BLaER1 (cell line): ENCODE measurements at regions not wholly inside any gene's neighbourhood (a gene's known extent, or its start where the extent isn't known, plus 50 kb on each side); places are given as distances from the start of the nearest gene placed in this dataset.

ENCODE experiments used
- H3K27ac ChIP-seq: shearing (Covaris generic); formaldehyde crosslinking; 2 replicates; pipeline ENCODE4 v1.8.1; 2022
- H3K27me3 ChIP-seq: shearing (Covaris generic); formaldehyde crosslinking; 2 replicates; pipeline ENCODE4 v1.8.1; 2022
- H3K36me3 ChIP-seq: shearing (Covaris generic); formaldehyde crosslinking; 2 replicates; pipeline ENCODE4 v1.8.1; 2022
- H3K4me1 ChIP-seq: shearing (Covaris generic); formaldehyde crosslinking; 2 replicates; pipeline ENCODE4 v1.8.1; 2022
- H3K4me2 ChIP-seq: shearing (Covaris generic); formaldehyde crosslinking; 2 replicates; pipeline ENCODE4 v1.8.1; 2022
- H3K4me3 ChIP-seq: shearing (Covaris generic); formaldehyde crosslinking; 2 replicates; pipeline ENCODE4 v1.8.1; 2022
- H3K9ac ChIP-seq: shearing (Covaris generic); formaldehyde crosslinking; 2 replicates; pipeline ENCODE4 v1.8.1; 2022
- H3K9me3 ChIP-seq: shearing (Covaris generic); formaldehyde crosslinking; 2 replicates; pipeline ENCODE4 v1.8.1; 2022
- H4K20me1 ChIP-seq: shearing (Covaris generic); formaldehyde crosslinking; 2 replicates; pipeline ENCODE4 v1.8.1; 2022
- Cebpa-rat ChIP-seq: shearing (Covaris generic); IDR thresholded peaks from 2 replicates; pipeline ENCODE4 v1.8.1; 2022

GRCh38 chr1:208569181-208569580 is 325.0 kb upstream of the PLXNA2 start:
- no peaks in the 10 kb centered on the region for H3K27me3 ChIP-seq
- H3K27ac ChIP-seq: no peak overlapping the region
- H3K9me3 ChIP-seq: peaks cover 4% of the 10 kb centered on the region; the same call in 1 of the 2 replicates
- no peaks in the 10 kb centered on the region for H3K36me3 ChIP-seq
- no peaks in the 10 kb centered on the region for H4K20me1 ChIP-seq
- H3K4me2 ChIP-seq: no peak overlapping the region
- no peak overlapping the region for H3K9ac ChIP-seq
- no peaks in the 10 kb centered on the region for H3K4me1 ChIP-seq
- no peak overlapping the region for H3K4me3 ChIP-seq
- TF ChIP-seq Cebpa-rat: no peak

- no peak for TF ChIP-seq Cebpa-rat
- Histone ChIP-seq H3K9ac (no peak overlapping the region), H3K4me2 (no peak overlapping the region)
Measured at GRCh38 chr1:208570362-208570761, 326.2 kb upstream of the PLXNA2 start.

GRCh38 chr1:208576425-208576824 is 332.2 kb upstream of the PLXNA2 start:
- Histone ChIP-seq H3K9me3 (no peaks in the 10 kb centered on the region), H3K4me3 (no peak overlapping the region), H3K9ac (no peak overlapping the region)

More at GRCh38 chr1:208570362-208570761, 326.2 kb upstream of the PLXNA2 start:
- Histone ChIP-seq H3K27ac (no peak overlapping the region), H3K4me3 (no peak overlapping the region), H4K20me1 (no peaks in the 10 kb centered on the region), H3K27me3 (no peaks in the 10 kb centered on the region), H3K4me1 (no peaks in the 10 kb centered on the region), H3K9me3 (peaks cover 4% of the 10 kb centered on the region; the same call in 1 of the 2 replicates), H3K36me3 (no peaks in the 10 kb centered on the region)

DNA sequence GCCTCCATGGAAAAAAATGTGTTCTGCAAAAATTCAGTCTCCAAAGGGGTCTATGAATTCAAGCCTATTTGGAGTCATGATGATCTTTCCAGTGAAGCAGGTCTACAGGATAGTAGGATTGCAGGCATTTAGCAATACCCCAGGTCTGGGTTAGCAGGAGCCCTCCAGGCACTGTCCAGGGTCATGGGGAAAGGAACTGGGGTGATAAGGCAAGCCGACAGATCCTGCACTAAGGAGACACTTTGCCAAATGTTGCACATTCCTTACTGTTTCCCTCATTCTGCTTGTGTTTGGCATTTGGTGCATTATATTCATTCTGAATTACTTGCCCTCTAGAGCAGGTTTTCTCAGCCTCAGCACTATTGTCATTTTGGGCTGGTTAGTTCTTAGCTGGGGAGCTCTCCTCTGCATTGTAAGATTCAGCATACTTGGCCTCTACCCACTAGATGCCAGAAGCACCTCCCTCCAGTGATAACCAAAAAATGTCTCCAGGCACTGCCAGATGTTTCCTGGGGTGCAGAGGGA is 333.3 kb upstream of the PLXNA2 start:
- Histone ChIP-seq H3K27ac (no peak overlapping the region), H3K4me1 (peaks cover 5% of the 10 kb centered on the region; the same call in 1 of the 2 replicates), H3K4me2 (0 out of 2 replicates have a peak overlapping the region, but pooled peaks have one; percentile 3), H3K9me3 (no peaks in the 10 kb centered on the region), H3K36me3 (no peaks in the 10 kb centered on the region), H4K20me1 (no peaks in the 10 kb centered on the region), H3K4me3 (no peak overlapping the region), H3K9ac (no peak overlapping the region), H3K27me3 (no peaks in the 10 kb centered on the region)
- TF ChIP-seq Cebpa-rat: no peak

More at GRCh38 chr1:208576425-208576824, 332.2 kb upstream of the PLXNA2 start:
- Histone ChIP-seq H3K4me2 (no peak overlapping the region), H4K20me1 (no peaks in the 10 kb centered on the region), H3K27ac (no peak overlapping the region), H3K36me3 (no peaks in the 10 kb centered on the region), H3K27me3 (no peaks in the 10 kb centered on the region), H3K4me1 (peaks cover 5% of the 10 kb centered on the region; the same call in 1 of the 2 replicates)
- no peak for TF ChIP-seq Cebpa-rat

DNA sequence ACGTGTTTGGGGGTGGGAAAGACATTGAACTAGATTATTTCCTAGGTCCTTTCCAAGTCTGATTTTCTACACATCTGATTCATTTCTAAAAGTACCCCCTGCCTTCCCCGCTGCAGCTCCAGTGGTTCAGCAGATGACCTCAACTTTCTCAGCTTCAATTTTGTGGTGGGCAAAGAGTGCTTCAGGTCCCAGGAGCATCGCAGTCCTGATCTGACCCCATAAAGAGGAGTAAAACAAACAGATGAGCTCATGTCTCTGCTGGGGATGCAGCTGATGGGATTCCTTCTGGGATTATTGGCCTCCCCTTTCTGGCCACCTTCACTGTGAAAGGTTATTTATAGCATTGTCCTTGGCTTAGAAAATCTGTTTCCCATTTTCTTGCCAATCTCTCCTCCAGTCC is 337.0 kb upstream of the PLXNA2 start:
- no peak overlapping the region for H3K4me3 ChIP-seq
- H3K4me2 ChIP-seq: no peak overlapping the region

GRCh38 chr1:208581667-208582066 is 337.5 kb upstream of the PLXNA2 start:
- H4K20me1 ChIP-seq: no peaks in the 10 kb centered on the region
- TF ChIP-seq Cebpa-rat: no peak
- no peaks in the 10 kb centered on the region for H3K36me3 ChIP-seq
- H3K9ac ChIP-seq: no peak overlapping the region
- H3K9me3 ChIP-seq: no peaks in the 10 kb centered on the region
- peaks cover 5% of the 10 kb centered on the region; the same call in 1 of the 2 replicates for H3K4me1 ChIP-seq
- H3K27me3 ChIP-seq: no peaks in the 10 kb centered on the region
- H3K27ac ChIP-seq: no peak overlapping the region
- no peak overlapping the region for H3K4me3 ChIP-seq
- no peak overlapping the region for H3K4me2 ChIP-seq

More for the DNA sequence above, 337.0 kb upstream of the PLXNA2 start:
- H3K4me1 ChIP-seq: peaks cover 5% of the 10 kb centered on the region; the same call in 1 of the 2 replicates
- no peaks in the 10 kb centered on the region for H3K9me3 ChIP-seq
- H3K27me3 ChIP-seq: no peaks in the 10 kb centered on the region
- no peak for TF ChIP-seq Cebpa-rat
- H3K27ac ChIP-seq: no peak overlapping the region
- no peak overlapping the region for H3K9ac ChIP-seq
- H3K36me3 ChIP-seq: no peaks in the 10 kb centered on the region
- H4K20me1 ChIP-seq: no peaks in the 10 kb centered on the region

DNA sequence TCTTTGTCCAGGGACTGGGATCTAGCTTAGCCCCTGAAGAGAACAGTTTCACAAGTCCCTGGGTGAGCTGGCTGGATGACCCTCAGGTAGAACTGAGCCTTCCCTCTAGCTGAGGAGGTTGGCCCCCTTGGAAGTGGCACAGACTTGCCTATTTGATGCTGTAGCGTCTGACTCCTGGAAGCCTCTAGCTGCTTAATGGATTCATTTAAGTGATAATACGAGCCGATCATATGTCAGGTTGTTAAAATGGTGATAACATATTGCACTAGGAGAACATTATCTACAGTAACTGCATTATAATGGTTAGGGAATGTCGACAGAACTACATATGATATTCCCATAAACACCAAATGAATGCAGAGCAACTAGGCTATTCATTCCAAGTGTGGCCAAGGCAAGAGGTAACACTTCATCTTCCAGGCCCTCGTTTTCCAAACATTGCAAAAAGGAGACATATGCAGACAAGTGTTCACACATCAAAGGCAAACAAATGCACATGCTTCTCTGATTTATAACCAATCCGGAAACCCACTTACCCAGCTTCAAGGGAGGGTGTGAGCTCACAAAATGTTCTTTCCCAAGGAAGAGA is 340.1 kb upstream of the PLXNA2 start:
- H3K27ac ChIP-seq: no peak overlapping the region
- H3K27me3 ChIP-seq: no peaks in the 10 kb centered on the region
- H3K36me3 ChIP-seq: no peaks in the 10 kb centered on the region
- TF ChIP-seq Cebpa-rat: no peak
- H3K4me1 ChIP-seq: 0 out of 2 replicates have a peak, but pooled peaks cover 6% of the 10 kb centered on the region
- no peak overlapping the region for H3K9ac ChIP-seq
- H3K4me3 ChIP-seq: no peak overlapping the region
- H4K20me1 ChIP-seq: no peaks in the 10 kb centered on the region
- no peak overlapping the region for H3K4me2 ChIP-seq
- no peaks in the 10 kb centered on the region for H3K9me3 ChIP-seq

DNA sequence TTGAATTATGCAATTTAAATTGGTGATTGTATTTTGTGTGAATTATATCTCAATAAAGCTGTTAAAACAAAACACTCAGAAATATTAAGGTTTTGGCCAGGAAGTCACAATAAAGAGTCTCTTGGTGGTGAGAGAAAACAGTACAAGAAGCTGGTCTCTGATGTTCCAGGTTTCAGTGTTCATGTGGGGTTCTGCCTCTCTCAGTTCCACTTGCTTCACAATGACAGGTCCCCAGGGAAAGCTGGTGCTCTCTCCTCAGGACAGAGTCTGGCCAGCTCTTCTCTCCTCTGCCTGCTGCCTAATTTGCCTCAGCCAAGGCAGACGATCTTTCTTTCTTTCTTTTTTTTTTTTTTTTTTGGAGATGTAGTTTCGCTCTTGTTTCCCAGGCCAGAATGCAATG is 342.9 kb upstream of the PLXNA2 start:
- H3K27me3 ChIP-seq: no peaks in the 10 kb centered on the region
- no peak overlapping the region for H3K9ac ChIP-seq
- H3K27ac ChIP-seq: no peak overlapping the region
- no peaks in the 10 kb centered on the region for H4K20me1 ChIP-seq
- H3K4me1 ChIP-seq: 0 out of 2 replicates have a peak, but pooled peaks cover 6% of the 10 kb centered on the region
- no peak overlapping the region for H3K4me3 ChIP-seq
- H3K36me3 ChIP-seq: no peaks in the 10 kb centered on the region
- TF ChIP-seq Cebpa-rat: no peak
- H3K9me3 ChIP-seq: no peaks in the 10 kb centered on the region
- H3K4me2 ChIP-seq: no peak overlapping the region

DNA sequence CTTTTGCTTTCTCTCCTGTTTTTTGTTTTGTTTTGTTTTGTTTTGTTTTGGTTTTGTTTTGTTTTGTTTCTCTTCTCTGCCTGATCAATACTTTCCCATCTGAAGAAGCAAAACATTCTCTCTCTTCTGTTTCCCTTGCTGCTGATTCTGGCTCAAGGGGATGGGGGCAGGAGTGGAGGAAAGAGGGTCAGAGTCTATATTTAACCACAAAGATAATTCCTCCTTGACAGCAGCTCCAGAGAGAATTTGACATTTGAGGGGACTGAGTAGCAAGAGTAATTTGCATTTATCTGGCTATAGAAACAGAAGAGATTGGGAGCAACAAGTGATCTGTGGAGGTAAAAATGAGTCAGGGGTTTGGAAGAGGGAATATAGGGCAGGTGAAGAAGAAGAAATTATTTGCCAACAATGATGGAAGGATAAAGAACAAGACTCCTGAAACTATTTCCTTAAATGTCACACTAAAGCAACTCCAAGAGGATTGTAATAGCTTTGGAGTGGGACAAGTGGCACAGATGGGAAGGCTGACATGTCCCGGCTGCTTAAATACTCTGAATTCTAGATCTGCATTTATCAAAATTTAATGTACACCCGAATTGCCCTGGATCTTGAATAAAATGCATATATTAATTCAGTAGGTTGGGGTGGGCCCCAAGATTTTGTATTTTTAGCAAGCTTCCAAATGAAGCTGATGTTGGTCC is 349.3 kb upstream of the PLXNA2 start:
- H3K4me2 ChIP-seq: no peak overlapping the region

GRCh38 chr1:208595236-208595635 is 351.1 kb upstream of the PLXNA2 start:
- no peak overlapping the region for H3K27ac ChIP-seq
- no peak overlapping the region for H3K4me2 ChIP-seq
- no peaks in the 10 kb centered on the region for H3K36me3 ChIP-seq
- H3K9ac ChIP-seq: no peak overlapping the region
- H3K4me3 ChIP-seq: no peak overlapping the region
- no peaks in the 10 kb centered on the region for H3K9me3 ChIP-seq
- no peaks in the 10 kb centered on the region for H3K27me3 ChIP-seq
- no peak for TF ChIP-seq Cebpa-rat
- no peaks in the 10 kb centered on the region for H4K20me1 ChIP-seq
- peaks cover 24% of the 10 kb centered on the region for H3K4me1 ChIP-seq

More for the DNA sequence above, 349.3 kb upstream of the PLXNA2 start:
- Histone ChIP-seq H3K9ac (no peak overlapping the region), H3K27ac (no peak overlapping the region), H3K9me3 (no peaks in the 10 kb centered on the region), H3K36me3 (no peaks in the 10 kb centered on the region), H3K27me3 (no peaks in the 10 kb centered on the region), H3K4me3 (no peak overlapping the region), H3K4me1 (peaks cover 22% of the 10 kb centered on the region), H4K20me1 (no peaks in the 10 kb centered on the region)
- no peak for TF ChIP-seq Cebpa-rat
